Breast epithelium (tissue), 4 donors: ENCODE measurements at regions not wholly inside any gene's neighbourhood (a gene's known extent, or its start where the extent isn't known, plus 50 kb on each side); places are given as distances from the start of the nearest gene placed in this dataset.

Experiments
- DNase-seq, 2 donors: peaks; one replicate each; pipeline ENCODE4 v3.0.0-alpha.2; 2019; ENCODE audit warnings: low spot score in 2 of 2
- H3K27ac ChIP-seq, 2 donors: fragments of 200-600 bp; sonication (generic) in 1 of 2; one replicate each; pipeline ENCODE4 v1.5.1; 2016 to 2019; ENCODE audit warnings: mild to moderate bottlenecking in 1 of 2
- H3K27me3 ChIP-seq, 2 donors: fragments of 200-600 bp; sonication (generic) in 1 of 2; one replicate each; pipeline versions ENCODE4 v1.5.1 to v1.6.0; 2017 to 2019; ENCODE audit warnings: control low read depth in 1 of 2, mild to moderate bottlenecking in 1 of 2
- H3K36me3 ChIP-seq: fragments of 200-600 bp; one replicate; pipeline ENCODE4 v1.5.1; 2019
- H3K4me1 ChIP-seq, 2 donors: fragments of 200-600 bp; sonication (generic); one replicate each; pipeline ENCODE4 v1.5.1; 2016 to 2019; ENCODE audit warnings: control low read depth in 1 of 2
- H3K4me3 ChIP-seq, 3 donors: fragments of 200-600 bp; sonication (generic); 1 replicate in 2 of 3; 2 replicates in 1 of 3; pipeline ENCODE4 v1.5.1; 2016 to 2019; ENCODE audit warnings: mild to moderate bottlenecking in 3 of 3, moderate library complexity in 2 of 3
- H3K9me3 ChIP-seq, 2 donors: fragments of 200-600 bp; sonication (generic) in 1 of 2; one replicate each; pipeline ENCODE4 v1.5.1; 2016 to 2019; ENCODE audit warnings: control low read depth in 1 of 2
- POLR2A ChIP-seq: fragments of 450-650 bp; IDR thresholded peaks from one replicate; pipeline ENCODE4 v1.6.1; 2016; ENCODE audit warnings: antibody characterized with exemption, mild to moderate bottlenecking, moderate library complexity
- POLR2AphosphoS5 ChIP-seq, 3 donors: sonication (generic); formaldehyde crosslinking; IDR thresholded peaks; one replicate each; pipeline ENCODE4 v1.6.1; 2017; ENCODE audit warnings: antibody characterized with exemption in 3 of 3
- intact Hi-C: fragments of 100-400 bp; cut with DNase I; formaldehyde crosslinking; loops from one replicate; pipeline ENCODE4 v1.15.1; 2023; ENCODE audit warnings: low total_unique reads
- TF ChIP-seq, protein P1 (sequence below), 3 donors: fragments of 450-650 bp; IDR thresholded peaks; one replicate each; pipeline ENCODE4 v1.5.1; 2016 to 2017; ENCODE audit warnings: antibody characterized with exemption in 3 of 3, mild to moderate bottlenecking in 3 of 3, moderate library complexity in 3 of 3

GRCh38 chr5:133731951-133732350, 119.6 kb upstream of the FSTL4 start:
- no peaks in the 10 kb centered on the region for H3K9me3 ChIP-seq
- H3K4me1 ChIP-seq, result no peaks in the 10 kb centered on the region
- H3K4me3 ChIP-seq, result no peak overlapping the region
- intact Hi-C loops, result no loop called here
- TF ChIP-seq, protein P1, sequence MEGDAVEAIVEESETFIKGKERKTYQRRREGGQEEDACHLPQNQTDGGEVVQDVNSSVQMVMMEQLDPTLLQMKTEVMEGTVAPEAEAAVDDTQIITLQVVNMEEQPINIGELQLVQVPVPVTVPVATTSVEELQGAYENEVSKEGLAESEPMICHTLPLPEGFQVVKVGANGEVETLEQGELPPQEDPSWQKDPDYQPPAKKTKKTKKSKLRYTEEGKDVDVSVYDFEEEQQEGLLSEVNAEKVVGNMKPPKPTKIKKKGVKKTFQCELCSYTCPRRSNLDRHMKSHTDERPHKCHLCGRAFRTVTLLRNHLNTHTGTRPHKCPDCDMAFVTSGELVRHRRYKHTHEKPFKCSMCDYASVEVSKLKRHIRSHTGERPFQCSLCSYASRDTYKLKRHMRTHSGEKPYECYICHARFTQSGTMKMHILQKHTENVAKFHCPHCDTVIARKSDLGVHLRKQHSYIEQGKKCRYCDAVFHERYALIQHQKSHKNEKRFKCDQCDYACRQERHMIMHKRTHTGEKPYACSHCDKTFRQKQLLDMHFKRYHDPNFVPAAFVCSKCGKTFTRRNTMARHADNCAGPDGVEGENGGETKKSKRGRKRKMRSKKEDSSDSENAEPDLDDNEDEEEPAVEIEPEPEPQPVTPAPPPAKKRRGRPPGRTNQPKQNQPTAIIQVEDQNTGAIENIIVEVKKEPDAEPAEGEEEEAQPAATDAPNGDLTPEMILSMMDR (IDR thresholded peaks at IDR 0.05), result no peak
- TF ChIP-seq POLR2A, result no peak
- no peak for TF ChIP-seq POLR2AphosphoS5 (IDR thresholded peaks at IDR 0.05)
- DNase-seq, result no peak
- H3K27ac ChIP-seq, result no peak overlapping the region
- no peaks in the 10 kb centered on the region for H3K36me3 ChIP-seq
- no peaks in the 10 kb centered on the region for H3K27me3 ChIP-seq

- intact Hi-C loops, result no loop called here
- no peaks in the 10 kb centered on the region for H3K36me3 ChIP-seq
- H3K27me3 ChIP-seq, result no peaks in the 10 kb centered on the region
- no peak for DNase-seq
- no peak overlapping the region for H3K4me3 ChIP-seq
- no peaks in the 10 kb centered on the region for H3K9me3 ChIP-seq
- H3K4me1 ChIP-seq, result no peaks in the 10 kb centered on the region
- no peak overlapping the region for H3K27ac ChIP-seq
- TF ChIP-seq POLR2A (no peak), POLR2AphosphoS5 (IDR thresholded peaks at IDR 0.05) (no peak)
- TF ChIP-seq, protein P1 (IDR thresholded peaks at IDR 0.05), result no peak
These were observed 118.5 kb upstream of the FSTL4 start for GRCh38 chr5:133730866-133731265.

DNA sequence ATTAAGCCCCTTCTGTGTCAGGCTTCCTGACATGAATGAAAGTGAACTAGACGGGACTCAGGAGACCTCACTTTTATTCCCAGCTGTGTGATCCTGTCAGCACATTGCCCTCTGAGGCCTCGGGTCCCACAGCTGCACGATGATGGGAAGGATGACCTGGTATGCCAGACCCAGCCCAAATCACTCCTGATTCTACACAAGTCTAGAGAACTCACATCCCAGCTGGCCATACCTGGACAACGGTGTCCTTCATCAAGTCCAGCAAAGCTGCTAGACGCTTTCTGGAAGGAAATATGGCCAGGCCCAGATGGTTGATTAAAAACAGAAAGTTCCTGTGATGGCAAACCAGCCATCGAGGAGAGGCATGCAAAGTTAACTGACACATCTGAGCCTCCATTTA, 118.0 kb upstream of the FSTL4 start:
- Histone ChIP-seq H3K27me3 (no peaks in the 10 kb centered on the region), H3K36me3 (no peaks in the 10 kb centered on the region), H3K27ac (no peak overlapping the region), H3K9me3 (no peaks in the 10 kb centered on the region), H3K4me1 (no peaks in the 10 kb centered on the region), H3K4me3 (no peak overlapping the region)
- intact Hi-C loops, result no loop called here
- TF ChIP-seq POLR2AphosphoS5 (IDR thresholded peaks at IDR 0.05), result no peak
- no peak for DNase-seq

- Histone ChIP-seq H3K27ac (no peak overlapping the region), H3K4me3 (no peak overlapping the region), H3K4me1 (no peaks in the 10 kb centered on the region), H3K9me3 (no peaks in the 10 kb centered on the region), H3K36me3 (no peaks in the 10 kb centered on the region), H3K27me3 (no peaks in the 10 kb centered on the region)
- intact Hi-C loops, result no loop called here
- no peak for DNase-seq
- TF ChIP-seq, protein P1 (IDR thresholded peaks at IDR 0.05), result no peak
- TF ChIP-seq POLR2AphosphoS5 (IDR thresholded peaks at IDR 0.05), result no peak
- TF ChIP-seq POLR2A, result no peak
These were observed 117.5 kb upstream of the FSTL4 start for GRCh38 chr5:133729800-133730199.

DNA sequence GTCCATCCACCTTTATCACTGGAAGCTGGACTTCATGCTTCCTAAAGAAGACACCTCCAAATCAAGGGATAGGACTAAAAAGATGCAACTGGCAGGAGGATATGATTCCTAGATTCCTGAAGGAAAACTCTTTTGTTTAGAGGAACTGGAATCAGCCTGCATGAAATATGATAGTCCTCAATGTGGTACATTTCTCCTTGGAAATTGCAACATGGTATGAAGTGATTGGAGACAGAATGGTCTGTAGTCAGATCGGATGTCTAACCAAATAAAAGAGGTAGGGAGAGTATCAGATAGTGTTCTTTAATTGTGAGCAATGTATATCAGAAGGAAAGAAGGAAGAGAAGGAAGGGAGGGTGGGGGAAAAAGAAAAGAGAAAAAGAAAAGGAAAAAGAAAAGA, 116.1 kb upstream of the FSTL4 start:
- Histone ChIP-seq H3K27me3 (no peaks in the 10 kb centered on the region), H3K36me3 (no peaks in the 10 kb centered on the region), H3K27ac (no peak overlapping the region), H3K4me1 (no peaks in the 10 kb centered on the region), H3K4me3 (no peak overlapping the region), H3K9me3 (no peaks in the 10 kb centered on the region)
- TF ChIP-seq, protein P1 (IDR thresholded peaks at IDR 0.05), result no peak
- TF ChIP-seq POLR2A (no peak), POLR2AphosphoS5 (IDR thresholded peaks at IDR 0.05) (no peak)
- intact Hi-C loops, result no loop called here
- no peak for DNase-seq

- TF ChIP-seq POLR2AphosphoS5 (IDR thresholded peaks at IDR 0.05) (no peak), POLR2A (no peak)
- TF ChIP-seq, protein P1 (IDR thresholded peaks at IDR 0.05), result no peak
- intact Hi-C loops, result no loop called here
- no peak overlapping the region for H3K27ac ChIP-seq
- peaks cover 0 to under 1% of the 10 kb centered on the region in 2 donors for H3K9me3 ChIP-seq
- H3K4me3 ChIP-seq, result no peak overlapping the region
- H3K27me3 ChIP-seq, result no peaks in the 10 kb centered on the region
- no peaks in the 10 kb centered on the region for H3K4me1 ChIP-seq
- no peaks in the 10 kb centered on the region for H3K36me3 ChIP-seq
- no peak for DNase-seq
These were observed 115.3 kb upstream of the FSTL4 start for GRCh38 chr5:133727636-133728035.
